ENCODE measurements at regions not wholly inside any gene's neighbourhood (a gene's known extent, or its start where the extent isn't known, plus 50 kb on each side); places are given as distances from the start of the nearest gene placed in this dataset.

- Histone ChIP-seq H3K27me3 (ENCODE audit: control insufficient read depth, insufficient read depth, low read length) (no peaks in the 10 kb centered on the region), H3K36me3 (ENCODE audit: control insufficient read depth, insufficient read depth, low read length) (no peaks in the 10 kb centered on the region), H3K4me1 (ENCODE audit: control insufficient read depth, insufficient read depth, low read length) (peaks cover 5% of the 10 kb centered on the region), H3K9me3 (ENCODE audit: control insufficient read depth, low read depth, low read length) (no peaks in the 10 kb centered on the region), H3K27ac (ENCODE audit: low read length) (peak overlapping the region; percentile 61), H3K4me3 (ENCODE audit: low read length) (peak overlapping the region; percentile 21)
- DNase-seq = peak in 1 of 2 donors; percentile 38
- 17% methylated on average over 1 of the region's 8 CpGs for WGBS (ENCODE audit: insufficient coverage, low lambda C conversion rate)
Observed at GRCh38 chr5:26674846-26675245, 363.5 kb downstream of the CDH9 start.

- H3K36me3 ChIP-seq (ENCODE audit: control insufficient read depth, insufficient read depth, low read length) = no peaks in the 10 kb centered on the region
- H3K27ac ChIP-seq (ENCODE audit: low read length) = no peak overlapping the region
- no peak overlapping the region for H3K4me3 ChIP-seq (ENCODE audit: low read length)
- peaks cover 8% of the 10 kb centered on the region for H3K9me3 ChIP-seq (ENCODE audit: control insufficient read depth, low read depth, low read length)
- no peak for DNase-seq
- H3K27me3 ChIP-seq (ENCODE audit: control insufficient read depth, insufficient read depth, low read length) = no peaks in the 10 kb centered on the region
- whole genome bisulfite sequencing (ENCODE audit: insufficient coverage, low lambda C conversion rate) = no CpG with 5 or more reads among the region's 25 CpGs
- H3K4me1 ChIP-seq (ENCODE audit: control insufficient read depth, insufficient read depth, low read length) = no peaks in the 10 kb centered on the region
Observed at GRCh38 chr5:26669523-26669922, 368.9 kb downstream of the CDH9 start.

DNA sequence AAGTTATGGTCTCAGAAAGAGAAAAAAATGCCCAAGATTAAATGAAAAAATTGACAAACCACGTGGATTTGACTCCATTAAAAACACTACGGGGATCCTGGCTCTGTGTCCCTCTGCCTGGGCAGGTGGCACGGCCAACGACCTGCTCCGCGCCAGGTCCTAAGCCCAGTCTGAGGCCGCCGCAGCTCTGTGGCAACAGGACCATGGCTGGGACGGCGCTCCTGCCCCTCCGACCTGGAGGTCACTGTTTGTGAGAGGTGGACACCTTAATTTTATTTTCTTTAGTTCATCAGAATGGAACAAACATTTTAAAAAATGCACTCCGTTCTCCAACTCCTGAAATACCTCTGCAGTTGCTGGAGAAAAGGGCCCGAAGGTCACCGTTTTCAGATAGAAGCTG is 369.4 kb downstream of the CDH9 start:
- Histone ChIP-seq H3K27ac (ENCODE audit: low read length) (no peak overlapping the region), H3K9me3 (ENCODE audit: control insufficient read depth, low read depth, low read length) (peaks cover 8% of the 10 kb centered on the region), H3K36me3 (ENCODE audit: control insufficient read depth, insufficient read depth, low read length) (no peaks in the 10 kb centered on the region), H3K27me3 (ENCODE audit: control insufficient read depth, insufficient read depth, low read length) (no peaks in the 10 kb centered on the region), H3K4me1 (ENCODE audit: control insufficient read depth, insufficient read depth, low read length) (no peaks in the 10 kb centered on the region), H3K4me3 (ENCODE audit: low read length) (no peak overlapping the region)
- DNase-seq = no peak
- no CpG with 5 or more reads among the region's 14 CpGs for WGBS (ENCODE audit: insufficient coverage, low lambda C conversion rate)

GRCh38 chr5:26666371-26666770 is 372.0 kb downstream of the CDH9 start:
- Histone ChIP-seq H3K4me3 (ENCODE audit: low read length) (no peak overlapping the region), H3K9me3 (ENCODE audit: control insufficient read depth, low read depth, low read length) (peaks cover 8% of the 10 kb centered on the region), H3K36me3 (ENCODE audit: control insufficient read depth, insufficient read depth, low read length) (no peaks in the 10 kb centered on the region), H3K27ac (ENCODE audit: low read length) (no peak overlapping the region), H3K4me1 (ENCODE audit: control insufficient read depth, insufficient read depth, low read length) (no peaks in the 10 kb centered on the region), H3K27me3 (ENCODE audit: control insufficient read depth, insufficient read depth, low read length) (no peaks in the 10 kb centered on the region)
- peak; percentile 23 to 31 for DNase-seq

GRCh38 chr5:26663500-26663899 is 374.9 kb downstream of the CDH9 start:
- Histone ChIP-seq H3K4me1 (ENCODE audit: control insufficient read depth, insufficient read depth, low read length) (no peaks in the 10 kb centered on the region), H3K9me3 (ENCODE audit: control insufficient read depth, low read depth, low read length) (peaks cover 2% of the 10 kb centered on the region), H3K4me3 (ENCODE audit: low read length) (no peak overlapping the region), H3K36me3 (ENCODE audit: control insufficient read depth, insufficient read depth, low read length) (no peaks in the 10 kb centered on the region), H3K27me3 (ENCODE audit: control insufficient read depth, insufficient read depth, low read length) (no peaks in the 10 kb centered on the region), H3K27ac (ENCODE audit: low read length) (no peak overlapping the region)
- DNase-seq = no peak
- 80% methylated on average over 1 of the region's 1 CpG for WGBS (ENCODE audit: insufficient coverage, low lambda C conversion rate)

DNA sequence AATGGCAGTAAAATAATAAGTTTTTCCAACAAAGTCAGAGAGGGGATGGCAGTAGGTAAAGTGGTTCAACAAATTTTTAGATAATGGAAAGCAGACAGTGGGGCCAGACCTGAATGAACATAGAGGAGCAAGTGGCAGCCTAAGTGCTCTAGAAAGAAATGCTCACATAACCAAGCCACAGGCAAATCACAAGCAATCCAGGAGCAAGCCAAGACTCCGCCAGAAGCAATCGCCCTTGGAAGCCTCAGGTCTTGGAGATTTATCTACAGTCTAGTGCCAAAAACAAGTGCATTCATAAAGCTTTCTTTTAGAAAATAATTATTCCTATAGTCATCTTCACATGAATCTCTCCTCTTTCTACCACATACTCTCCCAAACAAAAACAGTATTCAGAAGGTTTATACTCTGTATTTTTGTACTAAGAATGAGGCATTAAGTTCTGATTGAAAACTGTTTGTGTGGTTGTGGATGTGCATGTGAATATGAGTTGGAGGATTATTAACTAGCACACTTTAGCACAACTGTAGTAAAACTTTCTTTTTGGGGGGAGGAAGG is 375.5 kb downstream of the CDH9 start:
- Histone ChIP-seq H3K27me3 (ENCODE audit: control insufficient read depth, insufficient read depth, low read length) (no peaks in the 10 kb centered on the region), H3K4me1 (ENCODE audit: control insufficient read depth, insufficient read depth, low read length) (no peaks in the 10 kb centered on the region), H3K9me3 (ENCODE audit: control insufficient read depth, low read depth, low read length) (peaks cover 2% of the 10 kb centered on the region), H3K27ac (ENCODE audit: low read length) (no peak overlapping the region), H3K4me3 (ENCODE audit: low read length) (no peak overlapping the region), H3K36me3 (ENCODE audit: control insufficient read depth, insufficient read depth, low read length) (no peaks in the 10 kb centered on the region)
- no CpG with 5 or more reads among the region's 2 CpGs for WGBS (ENCODE audit: insufficient coverage, low lambda C conversion rate)
- DNase-seq = no peak

GRCh38 chr5:26660116-26660515 is 378.3 kb downstream of the CDH9 start:
- Histone ChIP-seq H3K27ac (ENCODE audit: low read length) (no peak overlapping the region), H3K4me3 (ENCODE audit: low read length) (no peak overlapping the region), H3K36me3 (ENCODE audit: control insufficient read depth, insufficient read depth, low read length) (no peaks in the 10 kb centered on the region), H3K4me1 (ENCODE audit: control insufficient read depth, insufficient read depth, low read length) (no peaks in the 10 kb centered on the region), H3K9me3 (ENCODE audit: control insufficient read depth, low read depth, low read length) (peaks cover 2% of the 10 kb centered on the region), H3K27me3 (ENCODE audit: control insufficient read depth, insufficient read depth, low read length) (no peaks in the 10 kb centered on the region)
- DNase-seq = no peak
- 100% methylated on average over 1 of the region's 12 CpGs for WGBS (ENCODE audit: insufficient coverage, low lambda C conversion rate)

DNA sequence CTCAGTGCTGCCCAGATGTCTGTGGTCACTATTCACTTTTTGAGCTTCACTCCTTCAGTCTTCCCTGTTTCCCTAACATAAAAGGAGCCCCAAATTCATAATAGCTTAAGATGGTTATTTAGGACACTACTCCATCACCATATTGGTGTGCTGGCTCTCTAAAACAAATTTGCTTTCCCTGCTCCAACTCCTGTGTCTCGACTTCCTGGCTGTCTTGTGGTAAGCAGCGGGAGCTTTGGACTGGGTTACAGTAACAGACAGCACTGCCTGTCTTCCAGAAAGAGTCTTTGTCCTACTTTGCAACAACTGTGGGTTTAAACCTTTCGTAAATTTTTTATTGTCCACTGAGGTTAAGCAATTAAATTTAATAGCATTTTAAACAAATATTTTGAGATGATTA is 389.4 kb downstream of the CDH9 start:
- 88% methylated on average over 1 of the region's 3 CpGs for WGBS (ENCODE audit: insufficient coverage, low lambda C conversion rate)
- Histone ChIP-seq H3K9me3 (ENCODE audit: control insufficient read depth, low read depth, low read length) (no peaks in the 10 kb centered on the region), H3K4me3 (ENCODE audit: low read length) (no peak overlapping the region), H3K4me1 (ENCODE audit: control insufficient read depth, insufficient read depth, low read length) (no peaks in the 10 kb centered on the region), H3K27me3 (ENCODE audit: control insufficient read depth, insufficient read depth, low read length) (no peaks in the 10 kb centered on the region), H3K36me3 (ENCODE audit: control insufficient read depth, insufficient read depth, low read length) (no peaks in the 10 kb centered on the region), H3K27ac (ENCODE audit: low read length) (no peak overlapping the region)
- DNase-seq = no peak

- no peaks in the 10 kb centered on the region for H3K27me3 ChIP-seq (ENCODE audit: control insufficient read depth, insufficient read depth, low read length)
- no peak overlapping the region for H3K27ac ChIP-seq (ENCODE audit: low read length)
- no CpG with 5 or more reads among the region's 2 CpGs for WGBS (ENCODE audit: insufficient coverage, low lambda C conversion rate)
- no peaks in the 10 kb centered on the region for H3K9me3 ChIP-seq (ENCODE audit: control insufficient read depth, low read depth, low read length)
- no peak overlapping the region for H3K4me3 ChIP-seq (ENCODE audit: low read length)
- H3K36me3 ChIP-seq (ENCODE audit: control insufficient read depth, insufficient read depth, low read length) = no peaks in the 10 kb centered on the region
- DNase-seq = no peak
- no peaks in the 10 kb centered on the region for H3K4me1 ChIP-seq (ENCODE audit: control insufficient read depth, insufficient read depth, low read length)
Observed at GRCh38 chr5:26647781-26648180, 390.6 kb downstream of the CDH9 start.

DNA sequence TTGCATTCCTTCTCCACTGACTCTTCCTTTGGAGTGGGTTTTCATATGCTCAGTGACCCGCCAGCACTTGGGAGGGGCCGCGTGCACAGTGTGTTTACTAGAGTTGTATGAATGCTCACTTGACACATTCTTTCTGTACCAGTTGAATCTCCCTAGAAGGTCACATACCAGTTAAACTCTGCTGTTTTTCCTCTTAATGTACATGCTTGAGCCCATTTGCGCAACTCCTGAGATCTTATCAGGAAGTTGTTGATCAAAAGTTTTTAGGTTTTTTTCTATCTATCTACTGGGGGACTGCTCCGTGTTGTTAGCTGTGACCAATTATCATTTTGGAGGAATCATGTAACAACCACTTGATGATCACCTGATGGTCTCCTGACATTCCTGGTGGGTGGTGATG is 392.7 kb downstream of the CDH9 start:
- H3K4me1 ChIP-seq (ENCODE audit: control insufficient read depth, insufficient read depth, low read length) = no peaks in the 10 kb centered on the region
- no peak for DNase-seq
- no peak overlapping the region for H3K4me3 ChIP-seq (ENCODE audit: low read length)
- no peak overlapping the region for H3K27ac ChIP-seq (ENCODE audit: low read length)
- no peaks in the 10 kb centered on the region for H3K36me3 ChIP-seq (ENCODE audit: control insufficient read depth, insufficient read depth, low read length)
- no peaks in the 10 kb centered on the region for H3K9me3 ChIP-seq (ENCODE audit: control insufficient read depth, low read depth, low read length)
- H3K27me3 ChIP-seq (ENCODE audit: control insufficient read depth, insufficient read depth, low read length) = no peaks in the 10 kb centered on the region
- no CpG with 5 or more reads among the region's 5 CpGs for WGBS (ENCODE audit: insufficient coverage, low lambda C conversion rate)

GRCh38 chr5:26641492-26641891 is 396.9 kb downstream of the CDH9 start:
- no peaks in the 10 kb centered on the region for H3K27me3 ChIP-seq (ENCODE audit: control insufficient read depth, insufficient read depth, low read length)
- no peak overlapping the region for H3K4me3 ChIP-seq (ENCODE audit: low read length)
- H3K4me1 ChIP-seq (ENCODE audit: control insufficient read depth, insufficient read depth, low read length) = no peaks in the 10 kb centered on the region
- no peak overlapping the region for H3K27ac ChIP-seq (ENCODE audit: low read length)
- no peaks in the 10 kb centered on the region for H3K9me3 ChIP-seq (ENCODE audit: control insufficient read depth, low read depth, low read length)
- no peaks in the 10 kb centered on the region for H3K36me3 ChIP-seq (ENCODE audit: control insufficient read depth, insufficient read depth, low read length)
- WGBS (ENCODE audit: insufficient coverage, low lambda C conversion rate) = 92% methylated on average over 2 of the region's 2 CpGs
- no peak for DNase-seq

Data from large intestine (tissue), 3 donors.